ENCODE measurements at regions not wholly inside any gene's neighbourhood (a gene's known extent, or its start where the extent isn't known, plus 50 kb on each side); places are given as distances from the start of the nearest gene placed in this dataset.

GRCh38 chr5:173537228-173537627 lies 79.2 kb downstream of the BOD1 start:
- Histone ChIP-seq H3K9me3 (ENCODE audit: severe bottlenecking) (no peaks in the 10 kb centered on the region), H3K27ac (no peak overlapping the region), H3K27me3 (ENCODE audit: insufficient read depth, low read depth, severe bottlenecking) (peaks cover 91% of the 10 kb centered on the region), H3K36me3 (no peaks in the 10 kb centered on the region), H3K4me3 (ENCODE audit: low read depth, low read length) (no peak overlapping the region)
- TF ChIP-seq CTCF (IDR thresholded peaks at IDR 0.05; ENCODE audit: low read depth, low read length): no peak
- no peak for DNase-seq

GRCh38 chr5:173535976-173536639 lies 80.3 kb downstream of the BOD1 start:
- no peaks in the 10 kb centered on the region for H3K36me3 ChIP-seq
- DNase-seq: no peak
- peaks cover 90% of the 10 kb centered on the region for H3K27me3 ChIP-seq (ENCODE audit: insufficient read depth, low read depth, severe bottlenecking)
- no peak for TF ChIP-seq CTCF (IDR thresholded peaks at IDR 0.05; ENCODE audit: low read depth, low read length)
- H3K4me3 ChIP-seq (ENCODE audit: low read depth, low read length): no peak overlapping the region
- H3K9me3 ChIP-seq (ENCODE audit: severe bottlenecking): no peaks in the 10 kb centered on the region
- no peak overlapping the region for H3K27ac ChIP-seq

- DNase-seq: no peak
- H3K27me3 ChIP-seq (ENCODE audit: insufficient read depth, low read depth, severe bottlenecking): peaks cover 91% of the 10 kb centered on the region
- H3K9me3 ChIP-seq (ENCODE audit: severe bottlenecking): no peaks in the 10 kb centered on the region
- H3K36me3 ChIP-seq: no peaks in the 10 kb centered on the region
- no peak for TF ChIP-seq CTCF (IDR thresholded peaks at IDR 0.05; ENCODE audit: low read depth, low read length)
- H3K4me3 ChIP-seq (ENCODE audit: low read depth, low read length): no peak overlapping the region
- no peak overlapping the region for H3K27ac ChIP-seq
Measured at GRCh38 chr5:173535166-173535975, 81.1 kb downstream of the BOD1 start.

GRCh38 chr5:173534664-173535063 lies 81.8 kb downstream of the BOD1 start:
- DNase-seq: no peak
- H3K27me3 ChIP-seq (ENCODE audit: insufficient read depth, low read depth, severe bottlenecking): peaks cover 92% of the 10 kb centered on the region
- H3K9me3 ChIP-seq (ENCODE audit: severe bottlenecking): no peaks in the 10 kb centered on the region
- no peak overlapping the region for H3K27ac ChIP-seq
- H3K4me3 ChIP-seq (ENCODE audit: low read depth, low read length): no peak overlapping the region
- TF ChIP-seq CTCF (IDR thresholded peaks at IDR 0.05; ENCODE audit: low read depth, low read length): no peak
- no peaks in the 10 kb centered on the region for H3K36me3 ChIP-seq

- no peak for DNase-seq
- TF ChIP-seq CTCF (IDR thresholded peaks at IDR 0.05; ENCODE audit: low read depth, low read length): no peak
Measured at GRCh38 chr5:173534031-173534430, 82.4 kb downstream of the BOD1 start.

More at GRCh38 chr5:173534031-173534430, 82.4 kb downstream of the BOD1 start:
- Histone ChIP-seq H3K36me3 (no peaks in the 10 kb centered on the region), H3K27me3 (ENCODE audit: insufficient read depth, low read depth, severe bottlenecking) (peaks cover 95% of the 10 kb centered on the region), H3K9me3 (ENCODE audit: severe bottlenecking) (no peaks in the 10 kb centered on the region), H3K4me3 (ENCODE audit: low read depth, low read length) (no peak overlapping the region), H3K27ac (no peak overlapping the region)

All from WERI-Rb-1 (cell line).